GM19025 (cell line): ENCODE measurements at regions not wholly inside any gene's neighbourhood (a gene's known extent, or its start where the extent isn't known, plus 50 kb on each side); places are given as distances from the start of the nearest gene placed in this dataset.

Source experiments
- ATAC-seq: cut with Tn5 transposase; IDR thresholded peaks from one replicate; pipeline ENCODE4 v1.9.1; 2021; ENCODE audit warnings: mild to moderate bottlenecking, low read depth, moderate library complexity; ENCODE audit not compliant: unreplicated experiment

DNA sequence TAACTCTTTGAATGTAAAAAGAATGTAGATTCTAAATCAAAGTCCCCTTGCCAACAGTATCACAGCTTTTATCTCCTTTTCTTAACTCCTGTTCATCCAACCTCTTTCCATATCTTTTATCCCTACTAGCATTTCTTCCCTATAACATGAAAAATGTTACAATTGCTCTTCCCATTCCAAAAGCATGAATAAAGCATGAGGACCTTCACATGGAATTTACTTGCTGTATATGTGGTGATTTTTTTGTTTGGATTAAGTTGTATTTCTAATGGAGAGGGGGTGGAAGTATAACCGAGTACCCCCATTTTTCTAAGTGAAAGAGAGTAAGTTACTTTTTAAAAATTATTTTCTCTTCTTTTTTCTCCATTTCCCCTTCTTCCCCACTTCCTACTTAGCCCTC lies 94.9 kb upstream of the RBBP8 start:
- ATAC-seq, result no peak

GRCh38 chr18:22838639-22839277 lies 94.4 kb upstream of the RBBP8 start:
- no peak for ATAC-seq

DNA sequence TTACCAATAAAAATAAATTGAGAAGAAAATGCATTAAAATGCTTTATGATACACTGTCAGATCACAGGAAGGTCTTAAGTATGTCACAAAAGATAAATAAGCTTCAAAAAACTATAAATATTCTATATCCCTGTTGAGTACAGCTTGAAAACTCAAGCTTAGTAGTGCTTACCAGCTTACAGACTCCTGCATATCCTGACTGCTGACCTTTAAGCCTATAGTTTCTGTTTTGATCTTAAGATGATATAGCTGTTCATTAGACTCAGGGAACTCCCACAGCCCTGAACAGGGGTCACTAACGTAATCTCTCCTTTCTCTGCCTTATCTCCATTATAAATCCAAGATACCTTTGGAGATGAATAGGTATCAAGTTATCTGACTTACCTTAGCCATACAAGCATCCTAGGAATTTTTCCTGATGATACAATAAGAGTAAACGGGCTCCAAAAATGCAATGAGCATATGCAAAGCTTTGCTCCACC lies 93.7 kb upstream of the RBBP8 start:
- no peak for ATAC-seq

GRCh38 chr18:22840606-22841144 lies 92.5 kb upstream of the RBBP8 start:
- ATAC-seq, result no peak

DNA sequence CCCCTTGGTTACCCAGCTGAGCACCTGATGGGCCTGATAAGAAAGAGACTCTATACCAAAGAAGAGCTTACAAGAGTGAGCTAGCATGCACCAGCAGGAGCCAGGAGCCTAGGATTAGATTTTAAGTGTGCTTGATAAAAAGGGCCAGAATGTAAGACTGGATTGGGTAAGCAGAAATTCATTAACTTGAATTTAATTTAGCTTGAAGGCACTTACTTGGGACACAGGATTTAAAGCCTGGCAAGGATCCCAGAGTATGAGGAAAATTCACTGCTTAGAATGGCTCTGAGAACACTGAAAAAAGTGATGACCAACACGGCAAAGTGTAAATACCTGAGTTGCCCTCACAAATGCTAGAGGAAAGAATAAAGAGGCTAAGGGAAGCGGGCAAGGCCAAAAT lies 91.3 kb upstream of the RBBP8 start:
- ATAC-seq, result no peak

DNA sequence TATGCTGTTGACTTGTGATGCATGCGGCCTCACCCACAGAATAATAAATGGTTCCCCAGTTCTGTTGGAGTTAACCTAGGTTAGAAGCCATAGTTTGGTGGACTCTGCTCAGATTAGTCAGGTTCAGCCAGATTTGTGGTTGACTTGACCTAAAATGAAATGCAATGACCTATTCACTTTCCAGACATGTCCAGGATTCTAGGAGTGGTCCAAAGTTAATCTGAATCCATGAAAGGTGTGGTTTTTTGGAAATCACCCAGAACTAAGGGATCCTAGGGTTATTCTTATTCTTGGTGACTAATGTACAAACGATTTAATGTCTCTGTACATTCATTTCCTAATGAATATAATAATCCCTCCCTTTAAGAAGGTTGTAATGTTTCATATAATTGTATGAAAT lies 88.9 kb upstream of the RBBP8 start:
- ATAC-seq, result no peak

GRCh38 chr18:22844628-22845027 lies 88.5 kb upstream of the RBBP8 start:
- ATAC-seq, result no peak

GRCh38 chr18:22846088-22846683 lies 86.9 kb upstream of the RBBP8 start:
- ATAC-seq, result no peak

DNA sequence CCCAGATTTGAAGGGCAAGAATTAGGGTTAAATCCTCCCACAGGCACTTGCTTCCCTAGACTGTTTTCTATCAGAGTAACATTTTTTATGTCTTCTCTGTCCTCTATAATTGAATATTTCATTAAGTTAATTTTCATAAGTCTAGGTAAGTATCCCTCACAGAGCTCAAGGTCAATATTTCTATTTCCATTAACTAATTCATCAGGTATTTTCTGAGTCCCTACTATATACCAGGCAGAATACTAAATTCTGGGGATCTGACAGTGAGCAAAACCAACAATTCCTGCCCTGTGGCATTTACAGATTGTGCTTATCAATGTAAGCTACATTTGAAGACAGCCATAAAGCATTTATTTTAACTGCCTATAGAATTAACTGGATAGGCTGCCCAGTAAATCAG lies 86.4 kb upstream of the RBBP8 start:
- ATAC-seq, result no peak

- no peak for ATAC-seq
Measured at GRCh38 chr18:22847392-22847791, 85.7 kb upstream of the RBBP8 start.

DNA sequence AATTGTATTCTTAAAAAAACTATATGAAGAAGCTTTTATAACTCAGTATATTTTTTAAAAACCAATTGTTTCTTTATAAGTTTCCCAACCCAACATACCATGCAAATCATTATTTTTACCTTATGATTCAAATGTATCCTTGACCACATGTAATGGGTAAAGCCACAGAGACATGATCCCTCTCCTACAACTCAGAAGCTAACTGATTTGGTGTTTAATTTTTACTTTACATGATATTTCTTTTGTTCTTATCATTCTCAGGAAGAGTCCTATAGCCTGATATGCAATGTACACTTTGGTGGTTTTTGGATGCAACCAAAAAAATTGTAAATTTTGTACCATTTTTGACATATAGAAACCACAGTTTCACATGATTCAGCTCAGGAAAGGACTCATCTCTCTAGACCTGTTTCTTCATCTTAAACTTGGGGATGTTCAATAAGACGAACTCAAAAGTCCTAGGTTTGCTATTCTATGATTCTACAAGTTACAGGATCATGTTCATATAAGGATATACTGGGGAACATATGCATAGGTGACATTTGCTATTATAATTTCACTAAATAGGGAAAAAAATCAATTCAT lies 85.2 kb upstream of the RBBP8 start:
- no peak for ATAC-seq

DNA sequence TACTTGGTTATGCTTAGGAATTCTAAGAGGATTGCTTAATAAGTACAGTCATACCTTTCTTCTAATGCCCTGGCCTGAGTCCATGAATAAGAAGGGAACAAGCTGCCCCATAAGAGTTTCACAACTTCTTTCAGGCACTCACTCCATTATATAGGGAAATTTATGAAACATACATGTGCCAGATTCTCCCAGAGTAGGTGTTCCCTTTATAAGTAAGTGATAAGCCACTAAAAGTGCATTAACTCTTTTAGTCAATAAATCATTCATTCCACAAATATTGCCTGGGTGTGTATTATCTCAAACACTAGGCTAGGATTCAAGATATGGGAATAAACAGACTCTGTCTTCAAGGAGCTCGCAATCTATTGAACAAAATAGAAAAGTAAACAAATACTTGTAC lies 84.5 kb upstream of the RBBP8 start:
- ATAC-seq, result no peak

DNA sequence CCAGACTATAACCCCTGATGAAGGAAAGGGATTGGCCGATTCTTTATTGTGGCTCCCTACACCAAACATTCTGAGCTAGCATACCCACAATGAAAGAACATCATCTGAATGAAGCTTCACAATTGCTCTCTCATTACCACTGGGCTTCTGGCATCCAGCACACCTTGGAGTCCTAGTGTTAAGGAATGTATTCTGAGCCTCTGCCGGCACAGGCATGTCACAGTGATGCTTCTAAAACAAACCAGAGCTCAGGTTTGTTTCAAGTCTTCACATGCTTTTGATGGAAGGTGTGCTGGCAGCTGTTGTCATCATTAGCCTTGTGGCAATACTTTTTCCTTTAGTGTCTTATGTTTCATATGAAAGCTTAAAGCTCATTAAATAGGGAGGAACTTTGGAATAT lies 76.3 kb upstream of the RBBP8 start:
- no peak for ATAC-seq

DNA sequence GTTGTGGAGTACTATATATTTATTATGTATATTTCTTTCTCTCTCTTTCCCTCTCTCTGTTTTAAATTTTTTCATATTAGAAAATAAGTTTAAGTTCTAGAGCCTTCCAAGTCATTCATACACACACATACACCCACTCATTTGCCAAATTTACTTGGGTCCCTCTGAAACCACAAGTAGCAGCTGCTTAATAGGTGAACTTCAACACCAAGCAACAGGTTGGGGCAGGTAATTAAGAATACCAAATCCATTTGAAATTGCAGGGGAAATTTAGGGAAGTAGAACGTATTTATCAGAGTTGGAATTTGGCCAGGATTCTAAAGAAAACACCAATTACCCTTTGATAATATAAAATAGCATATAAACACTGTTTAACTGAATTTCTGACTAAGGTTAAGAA lies 75.0 kb upstream of the RBBP8 start:
- ATAC-seq, result no peak

GRCh38 chr18:22860807-22861206 lies 72.3 kb upstream of the RBBP8 start:
- ATAC-seq, result no peak

- ATAC-seq, result no peak
Measured at GRCh38 chr18:22865354-22866116, 67.6 kb upstream of the RBBP8 start.

DNA sequence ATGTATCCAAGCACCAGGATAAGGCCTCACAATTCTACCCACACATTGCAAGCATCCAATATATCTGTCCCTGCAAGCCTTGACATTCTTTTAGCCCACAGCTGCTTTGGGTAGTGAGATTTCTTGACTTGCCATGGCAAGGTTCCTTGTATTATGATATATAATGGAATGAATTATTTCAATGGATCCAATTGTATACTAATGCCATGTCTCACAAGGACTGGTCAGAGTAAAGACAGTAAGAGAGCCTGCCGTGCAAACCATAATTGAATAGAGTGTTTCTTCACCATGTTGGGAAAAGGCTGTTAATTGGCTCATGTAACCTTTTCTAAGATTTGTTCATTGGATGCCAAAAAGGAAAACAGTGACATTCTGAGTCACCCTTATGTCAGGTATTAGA lies 64.3 kb upstream of the RBBP8 start:
- ATAC-seq, result no peak

- ATAC-seq, result no peak
Measured at GRCh38 chr18:22871809-22872525, 61.2 kb upstream of the RBBP8 start.

- ATAC-seq, result peak; percentile 78
Measured at GRCh38 chr18:22872900-22873537, 60.1 kb upstream of the RBBP8 start.

DNA sequence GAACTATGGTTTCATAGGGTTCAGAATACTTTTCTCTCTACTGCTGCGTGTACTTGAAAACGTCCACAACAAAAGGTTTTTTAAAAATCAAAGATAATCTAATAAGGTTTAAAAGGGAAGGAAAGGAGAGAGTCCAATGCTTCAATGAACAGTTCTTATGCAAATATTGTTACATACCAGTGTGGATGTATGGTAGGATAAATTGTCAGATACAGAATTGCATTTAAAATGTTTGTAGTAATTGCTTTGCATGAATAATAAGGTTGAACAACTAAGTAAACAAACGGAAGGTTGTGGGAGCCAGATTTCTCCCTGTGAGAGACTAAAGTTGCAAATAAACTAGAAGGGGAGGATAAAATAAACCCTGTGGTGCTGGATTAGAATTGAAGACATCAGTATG lies 53.8 kb upstream of the RBBP8 start:
- no peak for ATAC-seq
